ENCODE measurements at regions not wholly inside any gene's neighbourhood (a gene's known extent, or its start where the extent isn't known, plus 50 kb on each side); places are given as distances from the start of the nearest gene placed in this dataset.

- H3K27me3 ChIP-seq (replicated peaks; ENCODE audit: control insufficient read depth, insufficient read depth, low read length, poor library complexity, severe bottlenecking), result no peaks in the 10 kb centered on the region
- no peaks in the 10 kb centered on the region for H3K36me3 ChIP-seq (ENCODE audit: control insufficient read depth, insufficient read depth, low read length)
- no peak overlapping the region for H3K27ac ChIP-seq (ENCODE audit: insufficient read depth, low read length, poor library complexity, severe bottlenecking)
- H3K4me3 ChIP-seq (ENCODE audit: insufficient read depth, low read depth, low read length, poor library complexity, severe bottlenecking), result no peak overlapping the region
- no peak for DNase-seq
- H3K4me1 ChIP-seq (ENCODE audit: control insufficient read depth, insufficient read depth, low read length, poor library complexity, severe bottlenecking), result no peaks in the 10 kb centered on the region
- H3K9me3 ChIP-seq (ENCODE audit: control insufficient read depth, low read length), result no peaks in the 10 kb centered on the region
Observed at GRCh38 chr14:38143659-38144505, 63.8 kb upstream of the SSTR1 start.

DNA sequence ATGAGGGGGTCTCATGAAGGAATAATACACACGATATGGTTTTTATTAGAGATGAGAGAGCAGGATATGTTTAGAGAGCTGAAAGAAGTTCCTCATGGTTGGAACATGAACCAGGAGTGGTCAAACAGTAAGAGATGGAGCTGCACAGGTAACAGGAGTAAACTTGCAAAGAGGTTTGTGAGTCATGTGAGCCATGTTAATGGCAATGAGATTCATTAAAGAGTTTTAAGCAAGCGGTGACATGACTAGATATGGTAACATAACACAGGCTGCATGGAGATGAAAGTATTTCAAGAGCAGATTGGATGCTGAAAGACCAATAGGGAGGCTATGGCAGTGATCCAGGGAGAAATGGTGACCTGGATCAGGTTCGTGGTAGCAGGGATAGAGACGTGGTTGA is 62.6 kb upstream of the SSTR1 start:
- H3K27ac ChIP-seq (ENCODE audit: insufficient read depth, low read length, poor library complexity, severe bottlenecking), result no peak overlapping the region
- H3K9me3 ChIP-seq (ENCODE audit: control insufficient read depth, low read length), result no peaks in the 10 kb centered on the region
- no peaks in the 10 kb centered on the region for H3K27me3 ChIP-seq (replicated peaks; ENCODE audit: control insufficient read depth, insufficient read depth, low read length, poor library complexity, severe bottlenecking)
- no peak overlapping the region for H3K4me3 ChIP-seq (ENCODE audit: insufficient read depth, low read depth, low read length, poor library complexity, severe bottlenecking)
- DNase-seq, result no peak
- no peaks in the 10 kb centered on the region for H3K36me3 ChIP-seq (ENCODE audit: control insufficient read depth, insufficient read depth, low read length)
- H3K4me1 ChIP-seq (ENCODE audit: control insufficient read depth, insufficient read depth, low read length, poor library complexity, severe bottlenecking), result no peaks in the 10 kb centered on the region

DNA sequence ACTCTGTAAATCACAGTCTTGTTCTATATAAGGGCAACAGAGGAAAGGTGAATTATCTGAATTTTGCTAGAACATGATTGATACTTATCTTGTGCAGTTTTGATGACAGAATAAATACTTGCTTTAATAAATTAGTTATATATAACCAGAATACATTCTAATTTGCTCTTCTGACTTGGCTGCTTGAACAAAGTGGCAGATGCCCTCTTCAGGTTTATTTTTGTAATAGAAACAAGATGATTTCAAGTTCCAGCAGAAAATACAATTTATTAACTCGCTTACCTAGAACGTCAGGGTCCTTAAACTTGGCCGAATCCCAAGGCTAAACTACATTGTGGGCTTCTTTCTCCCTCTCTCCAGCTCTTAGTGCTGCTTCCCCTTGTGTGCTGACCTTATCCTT is 57.6 kb upstream of the SSTR1 start:
- DNase-seq, result no peak
- Histone ChIP-seq H3K36me3 (ENCODE audit: control insufficient read depth, insufficient read depth, low read length) (no peaks in the 10 kb centered on the region), H3K27ac (ENCODE audit: insufficient read depth, low read length, poor library complexity, severe bottlenecking) (no peak overlapping the region), H3K27me3 (replicated peaks; ENCODE audit: control insufficient read depth, insufficient read depth, low read length, poor library complexity, severe bottlenecking) (no peaks in the 10 kb centered on the region), H3K4me1 (ENCODE audit: control insufficient read depth, insufficient read depth, low read length, poor library complexity, severe bottlenecking) (no peaks in the 10 kb centered on the region), H3K9me3 (ENCODE audit: control insufficient read depth, low read length) (no peaks in the 10 kb centered on the region), H3K4me3 (ENCODE audit: insufficient read depth, low read depth, low read length, poor library complexity, severe bottlenecking) (no peak overlapping the region)

Data from effector memory CD4-positive, alpha-beta T cell (primary cell).